ENCODE measurements at regions not wholly inside any gene's neighbourhood (a gene's known extent, or its start where the extent isn't known, plus 50 kb on each side); places are given as distances from the start of the nearest gene placed in this dataset.

- no peak for TF ChIP-seq ZBTB7A (IDR thresholded peaks at IDR 0.05; ENCODE audit: low read depth)
- no peak for TF ChIP-seq MAX (IDR thresholded peaks at IDR 0.05)
- TF ChIP-seq CREB1 (IDR thresholded peaks at IDR 0.05; ENCODE audit: low read depth): no peak
- TF ChIP-seq YY1 (IDR thresholded peaks at IDR 0.05; ENCODE audit: low read depth): no peak
- no peak for TF ChIP-seq TAF1 (IDR thresholded peaks at IDR 0.05; ENCODE audit: low read depth)
- TF ChIP-seq CEBPB (IDR thresholded peaks at IDR 0.05): no peak
- no peak for TF ChIP-seq EP300 (IDR thresholded peaks at IDR 0.05; ENCODE audit: borderline replicate concordance)
Measured at GRCh38 chr2:103028181-103028580, 266.4 kb downstream of the TMEM182 start.
